Omental fat pad (tissue), 3 donors: ENCODE measurements at regions not wholly inside any gene's neighbourhood (a gene's known extent, or its start where the extent isn't known, plus 50 kb on each side); places are given as distances from the start of the nearest gene placed in this dataset.

Experiments
- ATAC-seq: fragments of 150-250 bp; one replicate; pipeline ENCODE4 v1.9.1; 2016; ENCODE audit warnings: mild to moderate bottlenecking, moderate library complexity; ENCODE audit not compliant: low FRiP score
- DNase-seq: peaks from one replicate; pipeline ENCODE4 v3.0.0-alpha.2; 2019; ENCODE audit warnings: low spot score
- CTCF ChIP-seq, 3 donors: fragments of 450-650 bp; IDR thresholded peaks; one replicate each; pipeline ENCODE4 v1.5.1; 2016 to 2017; ENCODE audit warnings: antibody characterized with exemption in 3 of 3, mild to moderate bottlenecking in 3 of 3, moderate library complexity in 2 of 3

- no peak for ATAC-seq
- no peak for TF ChIP-seq CTCF (IDR thresholded peaks at IDR 0.05)
- DNase-seq = no peak
Observed at GRCh38 chr2:7492719-7493118, 575.5 kb downstream of the RNF144A start.

- no peak for ATAC-seq
- DNase-seq = no peak
- TF ChIP-seq CTCF (IDR thresholded peaks at IDR 0.05) = no peak
Observed at GRCh38 chr2:7497178-7497577, 580.0 kb downstream of the RNF144A start.

- no peak for TF ChIP-seq CTCF (IDR thresholded peaks at IDR 0.05)
- DNase-seq = no peak
- ATAC-seq = no peak
Observed at GRCh38 chr2:7499018-7499417, 581.8 kb downstream of the RNF144A start.

GRCh38 chr2:7502336-7502735 is 585.1 kb downstream of the RNF144A start:
- no peak for DNase-seq
- no peak for TF ChIP-seq CTCF (IDR thresholded peaks at IDR 0.05)
- no peak for ATAC-seq

- DNase-seq (no peak), ATAC-seq (no peak)
- no peak for TF ChIP-seq CTCF (IDR thresholded peaks at IDR 0.05)
Observed at GRCh38 chr2:7508296-7508943, 591.2 kb downstream of the RNF144A start.

GRCh38 chr2:7510353-7510752 is 593.1 kb downstream of the RNF144A start:
- TF ChIP-seq CTCF (IDR thresholded peaks at IDR 0.05) = no peak
- DNase-seq = no peak
- ATAC-seq = no peak

- TF ChIP-seq CTCF (IDR thresholded peaks at IDR 0.05) = no peak
- no peak for ATAC-seq
- no peak for DNase-seq
Observed at GRCh38 chr2:7513834-7514233, 596.6 kb downstream of the RNF144A start.
